Stimulated activated naive CD4-positive, alpha-beta T cell treated with Interleukin-2 at 50 U/mL for 16 hours (primary cell): ENCODE measurements at regions not wholly inside any gene's neighbourhood (a gene's known extent, or its start where the extent isn't known, plus 50 kb on each side); places are given as distances from the start of the nearest gene placed in this dataset.

ENCODE experiments used
- DNase-seq: peaks from one replicate; lab custom pipeline; 2025; lab: John Stamatoyannopoulos, UW

DNA sequence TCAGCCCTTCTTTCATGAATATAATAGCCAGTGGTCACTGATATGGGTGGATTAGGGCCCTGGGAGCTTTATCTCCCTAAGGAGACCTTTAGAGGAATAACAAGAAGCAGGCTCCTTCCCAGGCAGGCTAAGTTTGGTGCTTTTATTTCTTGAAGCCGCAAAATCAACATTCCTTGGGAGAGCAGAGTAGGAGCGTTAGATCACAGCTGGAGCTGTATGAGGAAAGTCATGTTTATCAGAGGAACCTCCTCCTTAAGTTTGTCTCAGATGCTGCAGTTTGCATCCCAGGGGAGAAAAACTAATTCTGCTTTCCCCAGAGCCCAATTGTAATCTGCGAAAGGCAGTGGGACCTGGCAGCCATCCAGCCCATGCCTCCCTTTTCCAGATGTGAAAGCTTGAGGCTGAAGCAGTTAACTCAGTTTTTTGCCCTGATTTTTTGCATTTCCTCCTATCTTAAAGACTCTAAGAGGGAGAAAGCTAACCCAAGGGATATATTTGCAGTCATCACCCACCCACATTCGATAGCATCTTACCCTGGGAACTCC is 186.0 kb upstream of the FRMPD4 start:
- DNase-seq = no peak

DNA sequence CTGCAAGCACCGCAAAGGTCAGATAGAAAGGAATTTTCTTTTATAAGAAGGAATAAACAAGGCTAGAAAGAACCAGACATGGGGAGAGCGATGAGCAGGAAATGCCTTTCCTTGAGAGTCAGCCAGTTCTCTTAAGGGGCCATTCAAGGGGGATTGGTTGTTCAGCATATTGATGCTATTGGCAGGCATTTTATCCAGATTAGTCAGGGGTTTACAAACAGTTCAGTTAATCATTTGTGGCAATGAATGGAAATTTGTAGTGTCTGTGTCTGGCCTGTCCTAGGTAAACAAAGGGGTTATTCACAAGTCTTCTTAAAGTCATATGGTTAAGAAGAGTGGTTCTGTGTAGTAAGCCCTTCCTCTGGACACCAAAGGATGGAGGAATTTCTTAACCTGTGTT is 184.7 kb upstream of the FRMPD4 start:
- no peak for DNase-seq

- no peak for DNase-seq
These were observed 184.1 kb upstream of the FRMPD4 start for GRCh38 chrX:11954176-11954575.

GRCh38 chrX:11960031-11960430 is 178.2 kb upstream of the FRMPD4 start:
- DNase-seq = no peak

DNA sequence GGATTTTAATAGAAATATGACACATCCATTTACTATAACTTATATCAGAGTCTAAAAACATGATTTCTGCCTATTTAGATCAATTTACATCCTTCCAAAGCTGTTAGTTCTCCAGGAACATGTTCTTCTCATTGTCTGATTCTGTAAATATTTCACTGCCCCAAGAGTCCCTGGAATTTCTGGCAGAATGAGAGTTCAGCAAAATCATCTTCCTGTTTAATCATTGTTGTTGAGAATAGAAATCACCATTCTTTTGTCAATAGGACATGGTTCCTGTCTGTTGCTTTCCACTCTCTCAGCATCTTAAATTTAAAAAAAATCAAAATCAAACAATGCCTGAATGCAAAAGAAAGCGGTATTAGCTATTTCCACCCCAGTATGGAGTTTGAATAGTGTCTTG is 172.8 kb upstream of the FRMPD4 start:
- DNase-seq = no peak

DNA sequence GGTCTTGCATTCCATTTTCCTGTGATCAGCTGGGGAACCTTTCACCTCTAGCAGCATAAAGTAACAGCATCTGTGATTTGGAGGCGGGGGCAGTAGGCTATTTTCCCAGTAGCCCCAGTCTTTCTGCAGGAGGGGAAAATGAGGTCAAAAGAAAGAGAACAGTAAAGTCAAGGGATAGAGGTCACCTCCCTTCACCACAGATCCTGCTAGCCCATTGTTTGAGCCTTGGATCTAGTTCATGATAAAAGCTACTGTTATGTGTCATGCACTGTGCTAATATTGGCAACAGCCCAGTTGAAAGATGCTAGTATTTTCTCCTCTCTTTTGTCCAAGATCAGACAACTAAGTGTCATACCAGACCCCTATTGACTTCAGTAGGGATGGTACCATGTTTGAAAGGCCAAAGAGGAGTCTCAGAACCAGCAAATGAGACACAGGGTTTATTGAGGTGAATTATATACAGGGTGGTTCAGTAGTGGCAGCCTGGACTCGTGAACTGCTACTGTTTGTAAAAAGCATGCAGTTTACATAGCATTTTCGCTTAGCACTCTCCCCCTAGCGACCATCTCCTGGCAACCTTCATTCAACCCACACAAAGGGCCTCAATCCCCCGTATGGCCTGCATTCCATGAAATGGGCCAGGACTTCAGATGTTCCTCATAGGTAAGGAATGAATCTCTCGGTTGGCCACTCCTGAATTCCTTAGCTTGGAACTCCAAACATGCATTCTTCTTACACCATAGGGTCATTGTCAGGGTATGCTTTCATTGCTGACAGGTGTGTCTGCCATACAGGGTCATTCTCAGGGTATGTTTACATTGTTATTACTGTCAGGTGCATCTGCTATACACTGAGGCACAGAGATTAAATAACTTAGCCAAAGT is 170.0 kb upstream of the FRMPD4 start:
- DNase-seq = no peak

DNA sequence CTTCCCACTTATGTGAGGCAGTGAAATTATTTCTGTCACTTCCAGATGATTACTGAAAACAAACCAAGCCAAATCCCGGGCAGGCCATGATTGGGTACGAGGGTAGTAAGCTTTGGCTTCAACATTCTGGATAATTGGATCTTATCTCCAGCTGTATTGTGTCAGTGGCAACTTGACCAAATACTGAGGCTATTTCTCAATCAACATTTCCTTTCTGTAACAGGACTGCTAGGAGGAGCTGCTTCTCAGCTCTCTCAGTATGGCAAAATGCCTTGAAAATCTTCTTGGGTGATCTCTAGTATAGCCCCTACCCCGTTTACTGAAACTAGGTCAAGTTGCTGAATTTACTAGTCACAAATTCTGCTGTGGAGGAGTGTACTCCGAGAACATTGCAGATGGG is 169.3 kb upstream of the FRMPD4 start:
- no peak for DNase-seq

DNA sequence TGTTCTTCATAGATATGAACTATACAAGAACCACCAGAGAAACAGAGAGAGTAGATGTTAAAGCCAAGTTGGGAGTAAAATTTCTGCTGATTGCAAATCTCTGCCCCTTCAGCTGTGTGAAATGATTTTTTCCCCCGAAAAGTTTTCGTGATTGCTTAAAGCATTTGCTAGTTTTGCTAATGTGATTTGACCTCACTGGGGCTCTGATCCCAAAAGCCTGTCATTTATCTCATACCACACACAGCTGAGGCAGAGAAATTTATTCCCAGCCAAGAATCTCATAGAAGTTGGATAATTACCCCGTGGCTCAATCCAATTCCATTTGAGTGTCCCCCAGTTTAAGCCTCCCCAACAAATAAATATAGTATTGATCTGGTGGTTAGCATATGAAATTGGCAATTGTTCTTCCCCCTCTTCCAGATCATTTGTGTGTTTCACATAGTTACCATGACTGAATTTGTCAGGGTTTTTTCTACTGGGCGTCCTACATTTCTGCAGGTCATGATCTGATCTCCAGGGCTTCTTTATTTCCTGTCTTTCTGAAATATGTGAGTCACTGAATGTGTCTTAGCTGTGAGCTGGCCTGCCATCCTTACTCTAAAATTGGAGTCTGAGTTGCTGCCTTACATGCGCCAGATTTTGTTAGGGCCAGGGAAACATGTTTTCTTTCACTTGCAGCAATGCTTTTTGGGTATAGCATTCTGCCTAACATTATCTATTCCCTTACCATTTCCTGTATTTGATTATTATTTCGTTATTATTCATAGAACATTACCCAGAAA is 167.5 kb upstream of the FRMPD4 start:
- no peak for DNase-seq

- no peak for DNase-seq
These were observed 161.6 kb upstream of the FRMPD4 start for GRCh38 chrX:11976663-11977062.

- DNase-seq = no peak
These were observed 146.0 kb upstream of the FRMPD4 start for GRCh38 chrX:11992271-11992670.

DNA sequence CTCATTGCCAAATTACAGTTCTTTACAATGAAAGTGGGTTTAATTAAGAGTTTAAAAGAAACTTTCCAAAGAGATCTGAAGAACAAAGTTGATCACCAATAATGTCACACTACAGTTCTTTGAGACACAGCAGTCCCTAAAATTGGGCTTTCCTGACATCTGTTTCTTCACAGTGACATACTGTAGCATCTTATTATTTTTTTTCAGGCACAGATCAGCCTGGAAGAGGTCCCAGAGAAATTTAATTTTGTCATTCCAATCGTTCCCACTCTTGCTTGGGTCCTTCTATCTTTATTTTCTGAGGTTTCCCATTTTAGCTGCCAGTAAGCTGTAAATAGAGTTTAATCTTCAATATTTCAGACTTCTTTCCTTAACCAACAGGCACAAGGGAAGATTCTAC is 143.1 kb upstream of the FRMPD4 start:
- DNase-seq = no peak

GRCh38 chrX:11996810-11997209 is 141.5 kb upstream of the FRMPD4 start:
- no peak for DNase-seq

- no peak for DNase-seq
These were observed 139.3 kb upstream of the FRMPD4 start for GRCh38 chrX:11998944-11999343.

DNA sequence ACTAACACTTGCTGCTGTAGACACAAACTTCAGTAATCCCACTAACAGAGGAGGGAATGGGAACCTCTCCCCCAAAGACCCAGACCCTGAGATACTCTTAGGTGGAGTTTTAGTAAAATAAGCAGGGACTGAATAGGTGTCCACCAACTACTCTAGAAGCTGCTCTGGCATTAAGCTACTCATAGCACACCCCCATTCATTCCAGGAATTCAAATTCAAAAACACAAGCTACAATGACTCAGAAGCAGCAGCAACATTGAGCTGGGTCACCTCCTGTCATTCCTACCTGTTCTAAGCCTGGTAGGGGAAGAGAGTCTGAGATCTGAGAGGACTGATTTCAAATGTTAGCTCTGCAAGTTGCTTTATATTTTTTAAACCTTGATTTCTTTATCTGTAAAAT is 135.4 kb upstream of the FRMPD4 start:
- DNase-seq = no peak

- DNase-seq = no peak
These were observed 130.4 kb upstream of the FRMPD4 start for GRCh38 chrX:12007881-12008280.

GRCh38 chrX:12010436-12010835 is 127.8 kb upstream of the FRMPD4 start:
- no peak for DNase-seq

DNA sequence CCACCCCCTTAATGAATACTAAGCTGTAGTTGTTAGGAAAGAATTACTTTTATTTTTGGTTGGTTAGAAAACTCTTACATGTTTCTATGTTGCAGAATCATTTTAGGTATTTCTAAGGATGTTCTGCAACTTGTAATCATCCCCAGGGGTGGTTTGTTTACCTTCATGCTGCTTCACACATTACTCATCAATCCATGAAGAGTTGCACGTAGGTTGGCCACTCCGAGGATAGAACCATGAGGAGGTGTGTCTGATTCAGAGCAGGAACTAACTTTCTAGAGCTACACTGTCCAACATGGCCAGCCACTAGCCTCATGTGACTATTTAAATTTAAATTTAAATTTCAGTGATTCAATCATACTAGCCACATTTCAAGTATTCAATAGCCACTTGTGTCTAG is 127.2 kb upstream of the FRMPD4 start:
- DNase-seq = no peak

- no peak for DNase-seq
These were observed 125.1 kb upstream of the FRMPD4 start for GRCh38 chrX:12013211-12013618.

DNA sequence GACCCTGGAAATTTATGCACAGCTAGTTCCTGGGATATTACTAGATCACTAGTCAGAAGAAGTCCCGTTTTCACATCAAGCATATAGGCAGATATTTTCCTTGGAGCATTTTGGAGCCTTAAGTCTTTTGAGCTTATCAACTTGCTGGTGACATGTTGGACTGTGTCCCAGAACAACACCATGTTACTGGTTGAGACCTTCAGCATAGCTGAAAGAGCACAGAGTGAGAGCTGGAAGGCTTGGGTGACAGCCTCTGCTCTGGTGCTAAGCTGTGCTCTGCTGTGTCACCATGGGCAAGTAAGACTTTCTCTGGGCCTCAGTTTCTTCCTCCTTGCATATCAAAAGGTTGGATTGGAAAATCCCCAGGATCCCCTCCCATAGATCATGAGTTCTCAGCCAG is 116.6 kb upstream of the FRMPD4 start:
- no peak for DNase-seq

GRCh38 chrX:12026481-12026880 is 111.8 kb upstream of the FRMPD4 start:
- no peak for DNase-seq

GRCh38 chrX:12032082-12032481 is 106.2 kb upstream of the FRMPD4 start:
- no peak for DNase-seq

DNA sequence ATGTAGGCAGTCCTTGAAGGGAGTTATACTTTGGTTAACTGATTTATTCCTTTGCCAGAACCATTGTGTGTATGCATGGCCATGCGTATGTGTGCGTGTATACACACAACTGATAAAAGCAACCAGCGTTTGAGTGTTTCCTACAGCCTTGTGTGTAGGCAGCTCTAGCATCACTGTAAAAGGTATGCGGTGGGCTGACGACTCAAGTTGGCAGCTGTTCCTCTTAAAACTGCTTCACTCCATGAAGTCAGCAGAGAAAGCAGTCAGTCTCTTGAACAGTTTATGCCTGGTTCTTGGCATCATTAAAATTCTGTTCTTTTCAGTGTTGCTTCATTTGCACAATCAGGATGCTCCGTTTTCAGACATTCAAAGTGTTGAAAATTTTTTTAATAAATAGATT is 103.5 kb upstream of the FRMPD4 start:
- no peak for DNase-seq

- DNase-seq = no peak
These were observed 95.7 kb upstream of the FRMPD4 start for GRCh38 chrX:12042615-12043014.
